ENCODE measurements at regions not wholly inside any gene's neighbourhood (a gene's known extent, or its start where the extent isn't known, plus 50 kb on each side); places are given as distances from the start of the nearest gene placed in this dataset.
"Not testable (repeated sequence)": the region's sequence is repeated elsewhere in the genome, so short reads cannot be mapped to it uniquely, and the experiment has no call there.

- H3K4me3 ChIP-seq (ENCODE audit: low read length), result no peak overlapping the region
- no peak overlapping the region for H3K9ac ChIP-seq (ENCODE audit: low read depth, low read length)
- WGBS, result no CpG with 5 or more reads among the region's 2 CpGs
- H3K4me1 ChIP-seq (ENCODE audit: insufficient read depth, low read length), result peaks cover 7% of the 10 kb centered on the region; the same call in 1 of the 2 replicates
- no peaks in the 10 kb centered on the region for H3K27me3 ChIP-seq (ENCODE audit: insufficient read depth, low read length)
- H3K9me3 ChIP-seq (ENCODE audit: insufficient read depth, low read depth, low read length), result no peaks in the 10 kb centered on the region
- no peaks in the 10 kb centered on the region for H3K36me3 ChIP-seq (ENCODE audit: insufficient read depth, low read length)
- no peak overlapping the region for H3K27ac ChIP-seq (ENCODE audit: low read depth, low read length)
These were observed 78.4 kb upstream of the CACNA2D1 start for GRCh38 chr7:82521906-82522445.

- WGBS, result 58% methylated on average over 2 of the region's 2 CpGs
- no peaks in the 10 kb centered on the region for H3K27me3 ChIP-seq (ENCODE audit: insufficient read depth, low read length)
These were observed 73.5 kb upstream of the CACNA2D1 start for GRCh38 chr7:82517050-82517449.

GRCh38 chr7:82511542-82511941 is 68.0 kb upstream of the CACNA2D1 start:
- no peak overlapping the region for H3K9ac ChIP-seq (ENCODE audit: low read depth, low read length)
- no peaks in the 10 kb centered on the region for H3K4me1 ChIP-seq (ENCODE audit: insufficient read depth, low read length)
- no peak overlapping the region for H3K4me3 ChIP-seq (ENCODE audit: low read length)
- no peaks in the 10 kb centered on the region for H3K27me3 ChIP-seq (ENCODE audit: insufficient read depth, low read length)
- no peaks in the 10 kb centered on the region for H3K36me3 ChIP-seq (ENCODE audit: insufficient read depth, low read length)
- no peak overlapping the region for H3K27ac ChIP-seq (ENCODE audit: low read depth, low read length)
- no peaks in the 10 kb centered on the region for H3K9me3 ChIP-seq (ENCODE audit: insufficient read depth, low read depth, low read length)

More at GRCh38 chr7:82517050-82517449, 73.5 kb upstream of the CACNA2D1 start:
- no peak overlapping the region for H3K27ac ChIP-seq (ENCODE audit: low read depth, low read length)
- no peaks in the 10 kb centered on the region for H3K36me3 ChIP-seq (ENCODE audit: insufficient read depth, low read length)
- H3K9me3 ChIP-seq (ENCODE audit: insufficient read depth, low read depth, low read length), result no peaks in the 10 kb centered on the region
- H3K4me3 ChIP-seq (ENCODE audit: low read length), result no peak overlapping the region
- no peak overlapping the region for H3K9ac ChIP-seq (ENCODE audit: low read depth, low read length)
- no peaks in the 10 kb centered on the region for H3K4me1 ChIP-seq (ENCODE audit: insufficient read depth, low read length)

- 95% methylated on average over 25 of the region's 25 CpGs for WGBS
- no peaks in the 10 kb centered on the region for H3K27me3 ChIP-seq (ENCODE audit: insufficient read depth, low read length)
- no peak overlapping the region; the same call in 1 of the 2 replicates for H3K4me3 ChIP-seq (ENCODE audit: low read length)
- H3K27ac ChIP-seq (ENCODE audit: low read depth, low read length), result no peak overlapping the region
- H3K36me3 ChIP-seq (ENCODE audit: insufficient read depth, low read length), result no peaks in the 10 kb centered on the region
- no peaks in the 10 kb centered on the region for H3K9me3 ChIP-seq (ENCODE audit: insufficient read depth, low read depth, low read length)
- H3K9ac ChIP-seq (ENCODE audit: low read depth, low read length), result no peak overlapping the region
- peaks cover 6% of the 10 kb centered on the region; the same call in 1 of the 2 replicates for H3K4me1 ChIP-seq (ENCODE audit: insufficient read depth, low read length)
These were observed 64.5 kb upstream of the CACNA2D1 start for GRCh38 chr7:82507976-82508677.

GRCh38 chr7:82507365-82507975 is 63.9 kb upstream of the CACNA2D1 start:
- H3K4me3 ChIP-seq (ENCODE audit: low read length), result no peak overlapping the region
- peaks cover 6% of the 10 kb centered on the region; the same call in 1 of the 2 replicates for H3K4me1 ChIP-seq (ENCODE audit: insufficient read depth, low read length)
- H3K9ac ChIP-seq (ENCODE audit: low read depth, low read length), result no peak overlapping the region
- H3K27ac ChIP-seq (ENCODE audit: low read depth, low read length), result no peak overlapping the region
- WGBS, result 92% methylated on average over 13 of the region's 13 CpGs
- no peaks in the 10 kb centered on the region for H3K27me3 ChIP-seq (ENCODE audit: insufficient read depth, low read length)
- no peaks in the 10 kb centered on the region for H3K9me3 ChIP-seq (ENCODE audit: insufficient read depth, low read depth, low read length)
- no peaks in the 10 kb centered on the region for H3K36me3 ChIP-seq (ENCODE audit: insufficient read depth, low read length)

- H3K27ac ChIP-seq (ENCODE audit: low read depth, low read length), result no peak overlapping the region
- peaks cover 6% of the 10 kb centered on the region; the same call in 1 of the 2 replicates for H3K4me1 ChIP-seq (ENCODE audit: insufficient read depth, low read length)
- WGBS, result 88% methylated on average over 15 of the region's 15 CpGs
- no peaks in the 10 kb centered on the region for H3K27me3 ChIP-seq (ENCODE audit: insufficient read depth, low read length)
- H3K9me3 ChIP-seq (ENCODE audit: insufficient read depth, low read depth, low read length), result 0 out of 2 replicates have a peak, but pooled peaks cover 3% of the 10 kb centered on the region
- no peaks in the 10 kb centered on the region for H3K36me3 ChIP-seq (ENCODE audit: insufficient read depth, low read length)
- H3K9ac ChIP-seq (ENCODE audit: low read depth, low read length), result no peak overlapping the region
- no peak overlapping the region for H3K4me3 ChIP-seq (ENCODE audit: low read length)
These were observed 63.1 kb upstream of the CACNA2D1 start for GRCh38 chr7:82506702-82507101.

- WGBS, result 94% methylated on average over 2 of the region's 2 CpGs
- peaks cover 6% of the 10 kb centered on the region; the same call in 1 of the 2 replicates for H3K4me1 ChIP-seq (ENCODE audit: insufficient read depth, low read length)
These were observed 62.6 kb upstream of the CACNA2D1 start for GRCh38 chr7:82506208-82506607.

GRCh38 chr7:82501346-82501745 is 57.8 kb upstream of the CACNA2D1 start:
- H3K9me3 ChIP-seq (ENCODE audit: insufficient read depth, low read depth, low read length), result peaks cover 12% of the 10 kb centered on the region
- no peak overlapping the region for H3K27ac ChIP-seq (ENCODE audit: low read depth, low read length)
- H3K4me1 ChIP-seq (ENCODE audit: insufficient read depth, low read length), result peaks cover 6% of the 10 kb centered on the region; the same call in 1 of the 2 replicates
- H3K27me3 ChIP-seq (ENCODE audit: insufficient read depth, low read length), result no peaks in the 10 kb centered on the region
- H3K9ac ChIP-seq (ENCODE audit: low read depth, low read length), result no peak overlapping the region
- 0 out of 2 replicates have a peak, but pooled peaks cover 2% of the 10 kb centered on the region for H3K36me3 ChIP-seq (ENCODE audit: insufficient read depth, low read length)
- no peak overlapping the region for H3K4me3 ChIP-seq (ENCODE audit: low read length)
- 92% methylated on average over 4 of the region's 4 CpGs for WGBS

More at GRCh38 chr7:82506208-82506607, 62.6 kb upstream of the CACNA2D1 start:
- no peak overlapping the region for H3K9ac ChIP-seq (ENCODE audit: low read depth, low read length)
- H3K27me3 ChIP-seq (ENCODE audit: insufficient read depth, low read length), result no peaks in the 10 kb centered on the region
- H3K36me3 ChIP-seq (ENCODE audit: insufficient read depth, low read length), result no peaks in the 10 kb centered on the region
- H3K9me3 ChIP-seq (ENCODE audit: insufficient read depth, low read depth, low read length), result peaks cover 8% of the 10 kb centered on the region
- H3K4me3 ChIP-seq (ENCODE audit: low read length), result no peak overlapping the region
- no peak overlapping the region for H3K27ac ChIP-seq (ENCODE audit: low read depth, low read length)

- H3K27me3 ChIP-seq (ENCODE audit: insufficient read depth, low read length); H3K4me1 ChIP-seq (ENCODE audit: insufficient read depth, low read length); H3K9ac ChIP-seq (ENCODE audit: low read depth, low read length); H3K4me3 ChIP-seq (ENCODE audit: low read length); H3K36me3 ChIP-seq (ENCODE audit: insufficient read depth, low read length); H3K27ac ChIP-seq (ENCODE audit: low read depth, low read length): not testable (repeated sequence)
- peaks cover 12% of the 10 kb centered on the region for H3K9me3 ChIP-seq (ENCODE audit: insufficient read depth, low read depth, low read length)
- 97% methylated on average over 21 of the region's 21 CpGs for WGBS
These were observed 56.0 kb upstream of the CACNA2D1 start for GRCh38 chr7:82499546-82499945.

GRCh38 chr7:82494420-82494819 is 50.8 kb upstream of the CACNA2D1 start:
- H3K9ac ChIP-seq (ENCODE audit: low read depth, low read length), result no peak overlapping the region
- 95% methylated on average over 1 of the region's 1 CpG for WGBS
- no peak overlapping the region for H3K27ac ChIP-seq (ENCODE audit: low read depth, low read length)
- H3K27me3 ChIP-seq (ENCODE audit: insufficient read depth, low read length), result no peaks in the 10 kb centered on the region
- no peak overlapping the region for H3K4me3 ChIP-seq (ENCODE audit: low read length)
- H3K4me1 ChIP-seq (ENCODE audit: insufficient read depth, low read length), result no peaks in the 10 kb centered on the region
- H3K9me3 ChIP-seq (ENCODE audit: insufficient read depth, low read depth, low read length), result no peaks in the 10 kb centered on the region
- H3K36me3 ChIP-seq (ENCODE audit: insufficient read depth, low read length), result no peaks in the 10 kb centered on the region

Measured in HUES64 (cell line).